Stomach (tissue), 4 donors: ENCODE measurements at regions not wholly inside any gene's neighbourhood (a gene's known extent, or its start where the extent isn't known, plus 50 kb on each side); places are given as distances from the start of the nearest gene placed in this dataset.

Source experiments
- EP300 ChIP-seq: sonication (generic); formaldehyde crosslinking; IDR thresholded peaks from one replicate; pipeline ENCODE4 v1.6.1; 2017; ENCODE audit warnings: antibody characterized with exemption
- POLR2A ChIP-seq, 4 donors: fragments of 450-650 bp; IDR thresholded peaks; one replicate each; pipeline ENCODE4 v1.6.1; 2016; ENCODE audit warnings: antibody characterized with exemption in 4 of 4, control low read depth in 2 of 4, mild to moderate bottlenecking in 1 of 4, moderate library complexity in 1 of 4
- POLR2AphosphoS5 ChIP-seq, 3 donors: sonication (generic); formaldehyde crosslinking; IDR thresholded peaks; one replicate each; pipeline ENCODE4 v1.6.1; 2016; ENCODE audit warnings: antibody characterized with exemption in 3 of 3
- TF ChIP-seq, protein P1 (sequence below), 7 experiments: fragments of 450-650 bp in 4 of 7; fragments of 200-600 bp in 3 of 7; sonication (generic) in 3 of 7; IDR thresholded peaks; one replicate each; pipeline ENCODE4 v1.5.1; 2016 to 2019; ENCODE audit warnings: antibody characterized with exemption in 7 of 7, control low read depth in 2 of 7, mild to moderate bottlenecking in 1 of 7

DNA sequence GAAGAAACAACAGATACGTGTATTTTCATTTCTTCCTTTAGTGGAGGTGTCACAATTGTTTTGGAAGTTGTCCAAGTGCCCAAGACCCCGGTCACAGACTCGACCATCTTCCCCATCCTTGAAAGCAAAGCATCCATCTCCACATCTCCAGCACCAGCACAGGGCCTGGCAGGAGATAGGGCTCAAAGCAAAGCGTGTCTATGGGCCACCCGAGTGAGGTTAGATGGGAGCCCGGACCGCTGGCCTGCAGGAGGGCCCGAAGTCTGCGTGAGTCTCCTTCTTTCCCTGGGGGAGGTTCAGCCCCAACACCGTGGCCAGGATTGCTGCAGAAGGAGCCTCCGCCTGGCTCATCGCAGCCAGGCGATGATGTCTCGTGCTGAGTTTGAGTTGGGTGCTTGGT lies 83.5 kb upstream of the SULF2 start:
- TF ChIP-seq, protein P1, sequence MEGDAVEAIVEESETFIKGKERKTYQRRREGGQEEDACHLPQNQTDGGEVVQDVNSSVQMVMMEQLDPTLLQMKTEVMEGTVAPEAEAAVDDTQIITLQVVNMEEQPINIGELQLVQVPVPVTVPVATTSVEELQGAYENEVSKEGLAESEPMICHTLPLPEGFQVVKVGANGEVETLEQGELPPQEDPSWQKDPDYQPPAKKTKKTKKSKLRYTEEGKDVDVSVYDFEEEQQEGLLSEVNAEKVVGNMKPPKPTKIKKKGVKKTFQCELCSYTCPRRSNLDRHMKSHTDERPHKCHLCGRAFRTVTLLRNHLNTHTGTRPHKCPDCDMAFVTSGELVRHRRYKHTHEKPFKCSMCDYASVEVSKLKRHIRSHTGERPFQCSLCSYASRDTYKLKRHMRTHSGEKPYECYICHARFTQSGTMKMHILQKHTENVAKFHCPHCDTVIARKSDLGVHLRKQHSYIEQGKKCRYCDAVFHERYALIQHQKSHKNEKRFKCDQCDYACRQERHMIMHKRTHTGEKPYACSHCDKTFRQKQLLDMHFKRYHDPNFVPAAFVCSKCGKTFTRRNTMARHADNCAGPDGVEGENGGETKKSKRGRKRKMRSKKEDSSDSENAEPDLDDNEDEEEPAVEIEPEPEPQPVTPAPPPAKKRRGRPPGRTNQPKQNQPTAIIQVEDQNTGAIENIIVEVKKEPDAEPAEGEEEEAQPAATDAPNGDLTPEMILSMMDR (IDR thresholded peaks at IDR 0.05) = no peak
- TF ChIP-seq POLR2A (IDR thresholded peaks at IDR 0.05) (no peak), EP300 (no peak), POLR2AphosphoS5 (IDR thresholded peaks at IDR 0.05) (no peak)
